VCaP (cell line): ENCODE measurements at regions not wholly inside any gene's neighbourhood (a gene's known extent, or its start where the extent isn't known, plus 50 kb on each side); places are given as distances from the start of the nearest gene placed in this dataset.

Experiments
- H3K27ac ChIP-seq: fragments of 450-650 bp; 2 replicates; pipeline ENCODE4 v1.5.1; 2017
- TF ChIP-seq, protein P1 (sequence below): fragments of 450-650 bp; conservative IDR thresholded peaks from 2 replicates; pipeline ENCODE4 v1.5.1; 2017; ENCODE audit warnings: mild to moderate bottlenecking, moderate library complexity

DNA sequence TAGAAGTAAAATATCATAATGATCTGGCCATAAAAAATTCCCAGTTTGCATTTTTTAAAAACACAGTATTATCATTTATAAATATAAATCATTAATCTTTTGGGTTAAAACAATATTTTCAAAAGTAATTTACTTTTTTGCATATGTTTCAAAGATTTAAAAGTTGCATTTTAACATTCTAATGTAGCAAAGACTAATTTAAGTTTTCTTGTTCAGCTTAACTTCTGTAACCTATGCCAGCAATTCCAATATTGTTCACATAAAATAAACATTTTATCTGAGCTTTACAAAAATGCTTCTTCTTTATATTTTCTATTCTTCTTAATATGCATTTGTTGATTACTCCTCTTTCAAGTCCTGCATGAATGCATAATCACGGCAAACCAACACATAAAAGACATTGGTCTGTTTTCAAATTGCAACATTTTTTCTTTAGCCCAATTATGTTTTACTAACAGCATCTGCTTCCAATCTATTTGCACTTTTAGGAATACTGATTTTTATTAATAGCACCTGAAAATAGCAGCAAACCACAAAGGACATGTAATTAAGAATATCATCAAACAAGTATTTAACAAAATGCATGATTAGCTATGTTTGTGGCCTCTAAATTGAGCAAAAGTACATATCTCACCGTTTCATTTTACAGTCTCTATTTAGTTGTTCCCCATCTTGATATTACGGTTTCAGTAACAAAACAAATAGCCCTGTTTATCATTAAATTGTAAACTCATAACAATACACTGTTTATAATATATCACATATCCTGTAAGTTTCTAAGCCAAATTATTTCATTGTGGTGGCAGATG, 286.9 kb upstream of the NFE2L3 start:
- H3K27ac ChIP-seq = no peak overlapping the region
- TF ChIP-seq, protein P1, sequence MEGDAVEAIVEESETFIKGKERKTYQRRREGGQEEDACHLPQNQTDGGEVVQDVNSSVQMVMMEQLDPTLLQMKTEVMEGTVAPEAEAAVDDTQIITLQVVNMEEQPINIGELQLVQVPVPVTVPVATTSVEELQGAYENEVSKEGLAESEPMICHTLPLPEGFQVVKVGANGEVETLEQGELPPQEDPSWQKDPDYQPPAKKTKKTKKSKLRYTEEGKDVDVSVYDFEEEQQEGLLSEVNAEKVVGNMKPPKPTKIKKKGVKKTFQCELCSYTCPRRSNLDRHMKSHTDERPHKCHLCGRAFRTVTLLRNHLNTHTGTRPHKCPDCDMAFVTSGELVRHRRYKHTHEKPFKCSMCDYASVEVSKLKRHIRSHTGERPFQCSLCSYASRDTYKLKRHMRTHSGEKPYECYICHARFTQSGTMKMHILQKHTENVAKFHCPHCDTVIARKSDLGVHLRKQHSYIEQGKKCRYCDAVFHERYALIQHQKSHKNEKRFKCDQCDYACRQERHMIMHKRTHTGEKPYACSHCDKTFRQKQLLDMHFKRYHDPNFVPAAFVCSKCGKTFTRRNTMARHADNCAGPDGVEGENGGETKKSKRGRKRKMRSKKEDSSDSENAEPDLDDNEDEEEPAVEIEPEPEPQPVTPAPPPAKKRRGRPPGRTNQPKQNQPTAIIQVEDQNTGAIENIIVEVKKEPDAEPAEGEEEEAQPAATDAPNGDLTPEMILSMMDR = no peak

DNA sequence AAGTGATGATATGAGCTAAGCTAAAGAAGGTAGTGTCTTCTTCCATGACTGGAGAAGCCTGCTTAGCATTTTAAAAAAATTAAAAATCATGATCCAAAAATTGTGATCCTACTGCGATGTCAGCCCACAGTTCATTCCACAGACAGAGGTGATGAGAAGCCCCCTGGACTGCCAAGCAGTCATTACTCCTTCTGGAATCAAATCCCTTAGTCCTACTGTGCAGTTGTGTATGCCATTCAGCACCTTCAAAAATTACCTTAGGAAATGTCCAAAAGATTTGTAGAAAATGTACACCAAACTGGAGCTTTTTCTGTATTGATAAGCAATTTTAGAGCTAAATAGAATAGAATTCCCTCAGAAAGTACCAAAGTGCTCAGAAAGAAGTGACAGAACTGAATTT, 283.5 kb upstream of the NFE2L3 start:
- no peak overlapping the region for H3K27ac ChIP-seq
- TF ChIP-seq, protein P1 = no peak

DNA sequence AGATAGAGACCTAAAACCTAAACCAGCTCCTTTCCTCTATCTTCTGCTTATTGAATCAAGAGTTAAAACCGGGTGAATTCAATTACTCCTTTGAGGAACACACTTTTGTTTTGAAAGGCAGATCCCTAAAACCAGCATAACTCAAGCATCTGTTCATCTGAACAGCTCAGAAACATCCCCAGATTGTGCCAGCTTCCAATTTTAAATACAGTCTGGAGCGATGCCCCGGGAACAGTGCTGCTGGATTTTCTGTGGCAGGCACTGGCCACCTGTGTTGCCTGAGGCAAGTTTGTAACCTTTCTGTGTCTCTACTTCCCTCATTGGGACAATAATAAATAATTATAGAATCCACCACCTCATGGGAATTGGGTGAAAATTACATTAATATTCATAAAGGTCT, 281.4 kb upstream of the NFE2L3 start:
- no peak overlapping the region for H3K27ac ChIP-seq
- TF ChIP-seq, protein P1 = no peak

DNA sequence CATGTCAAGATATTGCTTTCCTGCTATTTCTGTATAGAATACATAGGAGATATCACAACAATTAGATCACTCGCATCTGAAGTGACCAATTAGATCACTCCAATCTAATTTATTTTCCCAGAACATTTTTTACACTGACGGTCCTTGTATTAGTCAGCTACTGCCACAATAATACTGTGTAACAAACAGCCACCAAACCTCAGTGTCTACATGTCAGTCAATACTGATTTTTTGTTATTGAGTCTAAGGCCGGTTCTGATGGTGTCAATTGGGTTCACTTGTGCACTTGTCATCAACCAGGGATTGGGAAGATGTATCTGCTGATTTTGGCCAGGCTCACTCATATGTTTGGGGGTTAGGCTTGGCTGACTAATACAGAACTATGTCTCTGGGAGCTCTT, 275.9 kb upstream of the NFE2L3 start:
- TF ChIP-seq, protein P1 = no peak
- H3K27ac ChIP-seq = no peak overlapping the region

DNA sequence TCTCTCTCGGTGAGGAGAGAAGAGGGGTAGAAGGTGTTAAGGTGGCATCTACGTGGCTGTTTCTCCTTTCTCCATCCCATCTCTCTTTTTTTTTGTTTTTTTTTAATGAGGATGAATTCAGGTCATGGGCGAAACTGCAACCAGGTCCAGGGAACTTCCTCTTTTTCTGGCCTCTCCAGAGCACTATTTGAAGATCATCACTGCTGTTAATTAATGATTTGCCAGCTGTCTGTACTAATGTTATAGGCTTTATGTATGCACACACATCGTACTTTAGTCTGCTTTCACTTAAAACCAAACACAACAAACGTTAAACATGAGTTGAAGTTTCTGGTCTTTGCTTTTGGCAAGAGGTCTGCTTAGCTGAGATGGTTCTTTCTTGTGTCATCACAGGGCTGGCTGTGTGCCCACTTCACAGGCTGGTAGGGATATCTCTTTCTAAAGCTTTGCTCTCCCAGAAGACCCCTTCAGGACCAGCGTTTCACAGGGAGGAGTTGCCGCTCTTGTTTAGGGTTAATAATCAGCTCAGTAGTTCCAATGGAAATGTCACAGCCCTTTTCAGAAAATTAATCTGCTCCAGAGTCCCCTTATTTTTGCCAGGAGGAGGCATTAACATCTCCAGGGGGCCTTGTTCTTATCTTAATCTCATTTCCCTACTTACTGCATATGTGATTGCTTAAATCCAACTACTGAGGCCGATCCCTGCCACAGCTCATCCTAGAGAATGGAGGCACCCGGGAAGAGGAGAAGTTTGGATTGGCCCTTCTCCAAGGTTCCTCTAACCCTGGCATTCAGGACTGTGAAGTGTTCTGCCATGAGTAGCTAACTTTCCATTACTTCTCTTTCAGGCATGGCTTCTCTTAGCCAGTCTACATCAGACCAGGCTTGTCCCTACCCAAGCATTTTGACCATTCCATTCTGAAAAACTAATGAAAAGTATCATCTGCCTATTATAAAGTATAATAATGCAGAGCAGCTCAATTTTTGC, 273.9 kb upstream of the NFE2L3 start:
- TF ChIP-seq, protein P1 = no peak
- H3K27ac ChIP-seq = no peak overlapping the region

DNA sequence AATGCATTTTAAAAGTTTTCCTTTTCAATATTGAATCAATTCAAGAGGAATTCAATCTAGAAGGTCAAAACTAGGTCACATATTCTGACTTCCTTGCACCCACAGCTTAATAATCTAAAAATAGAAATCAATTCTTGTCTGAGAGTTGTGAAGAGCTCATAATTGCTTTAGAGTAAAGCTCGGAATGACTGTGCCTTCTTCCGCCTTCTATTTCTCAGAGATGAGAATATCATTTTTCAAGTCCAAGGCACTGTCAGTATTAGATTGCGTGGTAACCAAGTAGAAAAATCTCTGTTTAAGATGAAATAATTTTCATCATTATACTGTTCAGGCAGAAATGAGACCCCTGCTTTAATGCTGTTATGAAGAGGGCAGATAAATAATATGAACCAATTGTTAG, 272.2 kb upstream of the NFE2L3 start:
- TF ChIP-seq, protein P1 = no peak
- H3K27ac ChIP-seq = no peak overlapping the region
